RWPE2 (cell line): ENCODE measurements at regions not wholly inside any gene's neighbourhood (a gene's known extent, or its start where the extent isn't known, plus 50 kb on each side); places are given as distances from the start of the nearest gene placed in this dataset.
"Not testable (repeated sequence)": the region's sequence is repeated elsewhere in the genome, so short reads cannot be mapped to it uniquely, and the experiment has no call there.

Experiments used
- ATAC-seq: fragments of 200-7000 bp; cut with Tn5 transposase; 3 replicates; pipeline ENCODE4 v1.9.1; 2021; ENCODE audit warnings: low read depth
- DNase-seq: peaks from one replicate; pipeline ENCODE4 v3.0.0-alpha.2; 2020; ENCODE audit warnings: low spot score
- H3K27ac ChIP-seq: fragments of 450-650 bp; 2 replicates; pipeline ENCODE4 v1.5.1; 2017; ENCODE audit warnings: mild to moderate bottlenecking; ENCODE audit not compliant: poor library complexity, severe bottlenecking
- H3K27me3 ChIP-seq: fragments of 250-450 bp; sonication (Bioruptor Pico); 2 replicates; pipeline ENCODE4 v1.5.1; 2021; ENCODE audit warnings: mild to moderate bottlenecking, moderate library complexity; ENCODE audit not compliant: insufficient read depth, poor library complexity, severe bottlenecking
- H3K36me3 ChIP-seq: fragments of 250-450 bp; sonication (Bioruptor Pico); 2 replicates; pipeline ENCODE4 v1.5.1; 2020; ENCODE audit warnings: low read depth, mild to moderate bottlenecking, moderate library complexity
- H3K4me1 ChIP-seq: fragments of 250-450 bp; sonication (Bioruptor Pico); 2 replicates; pipeline ENCODE4 v1.5.1; 2021; ENCODE audit warnings: mild to moderate bottlenecking, moderate library complexity; ENCODE audit not compliant: insufficient read depth, poor library complexity, severe bottlenecking
- H3K4me3 ChIP-seq: fragments of 250-450 bp; sonication (Bioruptor Pico); 2 replicates; pipeline ENCODE4 v1.5.1; 2021; ENCODE audit warnings: mild to moderate bottlenecking, moderate library complexity; ENCODE audit not compliant: severe bottlenecking
- H3K9me3 ChIP-seq: fragments of 250-450 bp; sonication (Bioruptor Pico); 2 replicates; pipeline ENCODE4 v1.5.1; 2021; ENCODE audit warnings: mild to moderate bottlenecking, moderate library complexity; ENCODE audit not compliant: severe bottlenecking
- TF ChIP-seq, protein P1 (sequence below): fragments of 450-650 bp; IDR thresholded peaks from one replicate; pipeline ENCODE4 v1.5.1; 2017; ENCODE audit warnings: mild to moderate bottlenecking, moderate library complexity; ENCODE audit not compliant: poor library complexity, severe bottlenecking

- Histone ChIP-seq H3K36me3 (no peaks in the 10 kb centered on the region), H3K27ac (no peak overlapping the region), H3K27me3 (no peaks in the 10 kb centered on the region), H3K4me3 (no peak overlapping the region), H3K4me1 (peaks cover 16% of the 10 kb centered on the region), H3K9me3 (no peaks in the 10 kb centered on the region)
- ATAC-seq (no peak), DNase-seq (no peak)
- TF ChIP-seq, protein P1, sequence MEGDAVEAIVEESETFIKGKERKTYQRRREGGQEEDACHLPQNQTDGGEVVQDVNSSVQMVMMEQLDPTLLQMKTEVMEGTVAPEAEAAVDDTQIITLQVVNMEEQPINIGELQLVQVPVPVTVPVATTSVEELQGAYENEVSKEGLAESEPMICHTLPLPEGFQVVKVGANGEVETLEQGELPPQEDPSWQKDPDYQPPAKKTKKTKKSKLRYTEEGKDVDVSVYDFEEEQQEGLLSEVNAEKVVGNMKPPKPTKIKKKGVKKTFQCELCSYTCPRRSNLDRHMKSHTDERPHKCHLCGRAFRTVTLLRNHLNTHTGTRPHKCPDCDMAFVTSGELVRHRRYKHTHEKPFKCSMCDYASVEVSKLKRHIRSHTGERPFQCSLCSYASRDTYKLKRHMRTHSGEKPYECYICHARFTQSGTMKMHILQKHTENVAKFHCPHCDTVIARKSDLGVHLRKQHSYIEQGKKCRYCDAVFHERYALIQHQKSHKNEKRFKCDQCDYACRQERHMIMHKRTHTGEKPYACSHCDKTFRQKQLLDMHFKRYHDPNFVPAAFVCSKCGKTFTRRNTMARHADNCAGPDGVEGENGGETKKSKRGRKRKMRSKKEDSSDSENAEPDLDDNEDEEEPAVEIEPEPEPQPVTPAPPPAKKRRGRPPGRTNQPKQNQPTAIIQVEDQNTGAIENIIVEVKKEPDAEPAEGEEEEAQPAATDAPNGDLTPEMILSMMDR, result no peak
Observed at GRCh38 chr7:17046666-17047065, 164.9 kb upstream of the AGR3 start.

- not testable (repeated sequence) for H3K4me1 ChIP-seq, ATAC-seq, H3K27ac ChIP-seq, H3K36me3 ChIP-seq, H3K4me3 ChIP-seq, DNase-seq, H3K9me3 ChIP-seq, H3K27me3 ChIP-seq
Observed at GRCh38 chr7:17053164-17053563, 171.4 kb upstream of the AGR3 start.

DNA sequence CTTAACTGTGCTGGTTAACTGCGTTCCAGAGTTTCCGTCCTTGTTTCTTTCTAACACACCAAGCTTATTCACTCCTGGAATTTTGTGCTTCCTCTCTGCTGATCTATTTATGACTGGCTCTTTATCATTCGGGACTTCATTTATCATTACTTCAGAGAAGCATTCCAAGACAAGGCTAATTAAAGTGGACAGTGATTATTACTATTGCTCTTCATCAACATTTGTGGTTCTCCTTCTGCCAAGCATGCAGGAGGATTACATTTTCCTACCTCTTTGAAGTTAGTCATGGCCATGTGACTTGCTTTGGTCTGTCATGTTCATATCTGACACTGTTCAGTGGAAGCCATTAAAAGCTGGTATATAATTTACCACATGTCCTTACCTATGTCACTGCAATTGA lies 172.4 kb upstream of the AGR3 start:
- Histone ChIP-seq H3K27me3 (no peaks in the 10 kb centered on the region), H3K9me3 (no peaks in the 10 kb centered on the region), H3K4me1 (peaks cover 5% of the 10 kb centered on the region), H3K4me3 (no peak overlapping the region), H3K27ac (no peak overlapping the region), H3K36me3 (no peaks in the 10 kb centered on the region)
- DNase-seq, result no peak
- ATAC-seq, result no peak
- TF ChIP-seq, protein P1, result no peak

DNA sequence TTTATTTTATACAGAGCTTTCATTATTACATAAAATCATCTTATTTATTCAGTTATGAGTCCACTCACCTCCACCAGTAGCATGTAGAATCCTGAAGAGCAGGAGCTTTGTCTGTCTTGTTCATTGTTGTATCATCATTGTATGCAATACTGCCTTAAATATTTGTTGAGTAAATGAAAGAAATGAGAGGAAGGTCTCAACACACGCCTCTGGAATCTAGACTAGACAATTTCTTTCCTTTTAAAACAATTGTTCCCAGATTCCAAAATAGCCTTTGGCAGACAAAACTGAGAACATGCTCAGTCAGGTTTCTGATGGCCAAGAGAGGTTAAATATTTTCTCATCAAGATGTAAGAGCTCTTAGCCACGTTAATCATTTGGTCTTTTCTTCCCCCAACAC lies 173.1 kb upstream of the AGR3 start:
- H3K4me1 ChIP-seq, result peaks cover 4% of the 10 kb centered on the region
- TF ChIP-seq, protein P1, result no peak
- ATAC-seq (no peak), DNase-seq (no peak)
- no peaks in the 10 kb centered on the region for H3K9me3 ChIP-seq
- no peak overlapping the region for H3K27ac ChIP-seq
- no peaks in the 10 kb centered on the region for H3K27me3 ChIP-seq
- H3K36me3 ChIP-seq, result no peaks in the 10 kb centered on the region
- no peak overlapping the region for H3K4me3 ChIP-seq

DNA sequence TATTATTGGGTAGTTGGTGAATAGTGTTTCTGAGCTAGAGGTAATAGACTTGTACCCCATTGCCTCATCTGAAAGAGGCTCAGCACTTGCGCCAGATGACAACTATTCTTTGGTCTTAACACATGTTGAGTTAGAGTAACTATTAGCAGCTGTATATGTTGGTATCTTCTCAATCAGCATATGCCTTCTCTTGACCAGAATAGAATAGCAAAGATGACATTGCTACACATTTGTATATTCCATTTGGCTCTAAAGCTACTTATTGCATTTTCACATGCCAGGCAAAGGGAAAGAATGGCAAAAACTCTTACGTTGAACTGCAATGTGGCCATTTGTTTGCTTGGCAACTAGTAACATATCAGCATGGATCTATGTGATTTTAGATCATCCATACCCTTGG lies 173.8 kb upstream of the AGR3 start:
- Histone ChIP-seq H3K27me3 (no peaks in the 10 kb centered on the region), H3K36me3 (no peaks in the 10 kb centered on the region), H3K9me3 (no peaks in the 10 kb centered on the region), H3K27ac (no peak overlapping the region), H3K4me3 (no peak overlapping the region), H3K4me1 (peaks cover 4% of the 10 kb centered on the region)
- ATAC-seq (no peak), DNase-seq (no peak)
- TF ChIP-seq, protein P1, result no peak
